DND-41 (cell line): ENCODE measurements at regions not wholly inside any gene's neighbourhood (a gene's known extent, or its start where the extent isn't known, plus 50 kb on each side); places are given as distances from the start of the nearest gene placed in this dataset.

Source experiments
- ATAC-seq: fragments of 200-7000 bp; cut with Tn5 transposase; 3 replicates; pipeline ENCODE4 v1.9.1; 2021; ENCODE audit warnings: low read depth; ENCODE audit not compliant: insufficient read depth
- DNase-seq: peaks from one replicate; pipeline ENCODE4 v3.0.0-alpha.2; 2020
- H2AFZ ChIP-seq: 2 replicates; pipeline ENCODE4 v1.6.0; 2012; ENCODE audit warnings: low read depth, low read length
- H3K27ac ChIP-seq: 2 replicates; pipeline ENCODE4 v1.5.1; 2012; ENCODE audit warnings: low read length, inconsistent platforms
- H3K27me3 ChIP-seq: fragments of 200-600 bp; sonication (generic); 2 replicates; pipeline ENCODE4 v1.6.0; 2012; ENCODE audit warnings: low read length, mild to moderate bottlenecking, inconsistent platforms; ENCODE audit not compliant: insufficient read depth, poor library complexity
- H3K36me3 ChIP-seq: 2 replicates; pipeline ENCODE4 v1.5.1; 2012; ENCODE audit warnings: low read length, inconsistent platforms; ENCODE audit not compliant: insufficient read depth
- H3K4me1 ChIP-seq: 2 replicates; pipeline ENCODE4 v1.5.1; 2012; ENCODE audit warnings: mild to moderate bottlenecking, low read length; ENCODE audit not compliant: insufficient read depth
- H3K4me2 ChIP-seq: 2 replicates; pipeline ENCODE4 v1.6.0; 2012; ENCODE audit warnings: mild to moderate bottlenecking, moderate library complexity, low read length, inconsistent platforms; ENCODE audit not compliant: insufficient read depth
- H3K4me3 ChIP-seq, 2 experiments: fragments of 200-600 bp in 1 of 2; shearing (Covaris generic) in 1 of 2; 2 replicates each; pipeline ENCODE4 v1.5.1; 2012 to 2016; ENCODE audit warnings: inconsistent platforms in 2 of 2, low read length in 2 of 2, mild to moderate bottlenecking in 2 of 2, low read depth in 1 of 2, moderate library complexity in 1 of 2
- H3K79me2 ChIP-seq: 2 replicates; pipeline ENCODE4 v1.6.0; 2012; ENCODE audit warnings: low read length, inconsistent platforms; ENCODE audit not compliant: insufficient read depth
- H3K9ac ChIP-seq: 2 replicates; pipeline ENCODE4 v1.6.0; 2012; ENCODE audit warnings: low read depth, mild to moderate bottlenecking, inconsistent platforms, low read length, moderate library complexity
- H3K9me3 ChIP-seq: 2 replicates; pipeline ENCODE4 v1.5.1; 2012; ENCODE audit warnings: low read length, moderate library complexity, mild to moderate bottlenecking, inconsistent platforms; ENCODE audit not compliant: insufficient read depth, severe bottlenecking
- H4K20me1 ChIP-seq: 2 replicates; pipeline ENCODE4 v1.6.0; 2012; ENCODE audit warnings: low read length; ENCODE audit not compliant: insufficient read depth
- CTCF ChIP-seq: IDR thresholded peaks from 2 replicates; pipeline ENCODE4 v1.5.1; 2012; ENCODE audit warnings: borderline replicate concordance, low read length, moderate library complexity, mild to moderate bottlenecking; ENCODE audit not compliant: poor library complexity, severe bottlenecking; ENCODE audit errors: extremely low read depth
- EZH2 ChIP-seq: IDR thresholded peaks from 3 replicates; pipeline ENCODE4 v1.6.1; 2012; ENCODE audit warnings: borderline replicate concordance, low read depth, mild to moderate bottlenecking, moderate library complexity, low read length, inconsistent platforms; ENCODE audit not compliant: severe bottlenecking

GRCh38 chr18:24805156-24805555, 344.7 kb downstream of the HRH4 start:
- Histone ChIP-seq H3K9me3 (no peaks in the 10 kb centered on the region), H4K20me1 (no peaks in the 10 kb centered on the region), H3K36me3 (no peaks in the 10 kb centered on the region), H3K4me3 (no peak overlapping the region), H2AFZ (no peak overlapping the region), H3K4me1 (no peaks in the 10 kb centered on the region), H3K4me2 (no peak overlapping the region), H3K27me3 (no peaks in the 10 kb centered on the region), H3K9ac (no peak overlapping the region), H3K27ac (no peak overlapping the region), H3K79me2 (no peaks in the 10 kb centered on the region)
- no peak for ATAC-seq
- no peak for DNase-seq
- no peak for TF ChIP-seq EZH2
- TF ChIP-seq CTCF, result no peak

GRCh38 chr18:24809173-24809950, 348.9 kb downstream of the HRH4 start:
- Histone ChIP-seq H2AFZ (no peak overlapping the region), H3K36me3 (no peaks in the 10 kb centered on the region), H3K27ac (no peak overlapping the region), H3K9me3 (no peaks in the 10 kb centered on the region), H4K20me1 (no peaks in the 10 kb centered on the region), H3K79me2 (no peaks in the 10 kb centered on the region), H3K27me3 (no peaks in the 10 kb centered on the region), H3K4me1 (no peaks in the 10 kb centered on the region), H3K4me2 (no peak overlapping the region), H3K4me3 (no peak overlapping the region), H3K9ac (no peak overlapping the region)
- no peak for TF ChIP-seq EZH2
- TF ChIP-seq CTCF, result no peak
- ATAC-seq, result no peak
- no peak for DNase-seq

DNA sequence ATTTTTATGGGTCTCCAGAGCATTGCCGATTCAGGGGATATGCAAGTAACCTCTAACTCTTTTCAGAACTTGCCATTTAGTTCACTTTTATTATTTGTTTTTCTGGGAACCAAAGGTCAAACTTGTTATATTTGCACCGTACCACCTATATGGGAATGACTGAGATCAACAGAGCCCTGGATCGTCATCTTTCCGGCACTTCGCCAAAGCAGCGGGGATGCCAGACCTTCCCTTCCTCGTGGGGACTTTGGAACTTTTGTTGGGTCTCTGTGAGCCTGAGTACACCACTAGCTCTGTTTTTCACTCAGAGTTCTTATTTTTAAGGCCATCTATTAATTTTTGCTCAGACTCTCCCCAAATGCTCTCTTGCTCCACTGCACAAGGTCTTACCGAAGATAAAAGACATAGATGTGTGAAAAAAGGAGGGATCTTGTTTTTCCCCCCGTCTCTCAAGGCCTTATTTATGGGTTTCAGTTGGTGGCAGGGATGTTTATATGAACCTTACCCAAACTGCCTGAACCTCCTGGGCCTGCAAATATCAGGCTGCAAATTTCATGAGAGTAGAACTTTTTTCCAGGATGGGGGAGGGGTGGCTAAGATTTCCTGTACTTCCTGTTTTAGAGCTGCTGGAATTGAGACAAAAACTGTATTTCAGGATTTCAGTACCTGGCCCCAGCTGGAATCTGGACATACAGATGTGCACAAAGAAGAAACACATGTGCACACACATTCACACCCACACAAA, 350.3 kb downstream of the HRH4 start:
- DNase-seq (no peak), ATAC-seq (no peak)
- H3K27me3 ChIP-seq, result no peaks in the 10 kb centered on the region
- H3K9me3 ChIP-seq, result no peaks in the 10 kb centered on the region
- H3K36me3 ChIP-seq, result no peaks in the 10 kb centered on the region
- H3K27ac ChIP-seq, result no peak overlapping the region
- no peaks in the 10 kb centered on the region for H3K4me1 ChIP-seq
- no peaks in the 10 kb centered on the region for H4K20me1 ChIP-seq
- H2AFZ ChIP-seq, result no peak overlapping the region
- TF ChIP-seq CTCF (no peak), EZH2 (no peak)
- no peak overlapping the region for H3K9ac ChIP-seq
- H3K4me2 ChIP-seq, result no peak overlapping the region
- H3K4me3 ChIP-seq, result no peak overlapping the region
- no peaks in the 10 kb centered on the region for H3K79me2 ChIP-seq
